GM12891 (cell line): ENCODE measurements at regions not wholly inside any gene's neighbourhood (a gene's known extent, or its start where the extent isn't known, plus 50 kb on each side); places are given as distances from the start of the nearest gene placed in this dataset.

Source experiments
- DNase-seq: peaks from one replicate; pipeline ENCODE4 v3.0.0; 2011; ENCODE audit warnings: low spot score; ENCODE audit not compliant: insufficient read length
- FAIRE-seq: peaks from 2 replicates; lab custom pipeline; 2011; peaks lifted over from hg19 to GRCh38; lab: Jason Lieb, UNC
- PAX5 ChIP-seq: IDR thresholded peaks from 2 replicates; pipeline ENCODE4 v1.6.1; 2011; ENCODE audit warnings: low read length, moderate library complexity, mild to moderate bottlenecking; ENCODE audit not compliant: insufficient read depth, severe bottlenecking
- POLR2A ChIP-seq: IDR thresholded peaks from 2 replicates; pipeline ENCODE4 v1.6.1; 2011; ENCODE audit warnings: low read depth, low read length, control low read depth
- POLR2AphosphoS5 ChIP-seq: IDR thresholded peaks from 2 replicates; pipeline ENCODE4 v1.6.1; 2011; ENCODE audit warnings: low read depth, low read length, control low read depth
- POU2F2 ChIP-seq: IDR thresholded peaks from 2 replicates; pipeline ENCODE4 v1.6.1; 2011; ENCODE audit warnings: low read depth, mild to moderate bottlenecking, control low read depth, low read length, moderate library complexity
- SPI1 ChIP-seq: IDR thresholded peaks from 2 replicates; pipeline ENCODE4 v1.6.1; 2011; ENCODE audit warnings: low read depth, low read length, control low read depth
- TAF1 ChIP-seq: IDR thresholded peaks from 2 replicates; pipeline ENCODE4 v1.6.1; 2011; ENCODE audit warnings: low read depth, low read length, control low read depth

DNA sequence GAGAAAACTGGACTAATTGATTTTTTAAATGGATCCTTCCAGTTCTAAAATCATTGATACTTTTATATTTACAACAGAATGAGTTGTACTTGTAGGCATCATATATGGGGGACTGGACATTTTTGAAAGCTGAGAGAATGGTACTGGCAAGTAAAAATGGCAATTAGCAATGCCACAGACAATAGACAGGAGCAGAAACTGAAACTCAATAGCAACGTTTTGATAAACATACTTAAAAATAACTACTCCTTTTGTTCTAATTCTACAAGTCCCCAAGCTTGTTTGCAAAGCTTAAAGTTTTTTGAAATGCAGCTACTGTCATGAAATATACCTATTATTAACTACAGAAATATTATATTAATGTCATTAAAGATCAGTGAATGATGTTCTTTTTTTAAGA, 52.8 kb upstream of the FBXL7 start:
- FAIRE-seq, result no peak
- DNase-seq, result no peak
- TF ChIP-seq POLR2AphosphoS5 (no peak), TAF1 (no peak), SPI1 (no peak), POLR2A (no peak), PAX5 (no peak), POU2F2 (no peak)

DNA sequence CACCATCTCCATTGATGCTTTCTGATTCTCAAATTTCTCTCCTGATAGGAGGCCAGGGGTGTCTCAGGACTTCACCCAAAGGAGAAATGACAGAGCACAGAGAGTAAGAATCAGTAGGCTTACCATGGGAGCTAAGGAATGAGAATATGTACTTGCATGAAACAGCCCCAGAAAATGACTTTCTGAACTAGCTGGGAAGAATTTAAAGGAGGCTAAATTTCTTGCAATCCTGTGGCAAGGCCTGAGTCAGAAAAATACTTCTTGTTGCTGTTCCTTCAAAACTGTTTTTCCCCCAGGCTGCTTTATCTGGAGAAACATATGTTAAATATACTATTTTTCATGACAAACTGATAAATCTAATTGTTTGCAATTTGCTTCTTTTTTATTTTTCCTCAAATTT, 53.4 kb upstream of the FBXL7 start:
- FAIRE-seq (no peak), DNase-seq (no peak)
- TF ChIP-seq SPI1 (no peak), POLR2A (no peak), POU2F2 (no peak), TAF1 (no peak), POLR2AphosphoS5 (no peak), PAX5 (no peak)

DNA sequence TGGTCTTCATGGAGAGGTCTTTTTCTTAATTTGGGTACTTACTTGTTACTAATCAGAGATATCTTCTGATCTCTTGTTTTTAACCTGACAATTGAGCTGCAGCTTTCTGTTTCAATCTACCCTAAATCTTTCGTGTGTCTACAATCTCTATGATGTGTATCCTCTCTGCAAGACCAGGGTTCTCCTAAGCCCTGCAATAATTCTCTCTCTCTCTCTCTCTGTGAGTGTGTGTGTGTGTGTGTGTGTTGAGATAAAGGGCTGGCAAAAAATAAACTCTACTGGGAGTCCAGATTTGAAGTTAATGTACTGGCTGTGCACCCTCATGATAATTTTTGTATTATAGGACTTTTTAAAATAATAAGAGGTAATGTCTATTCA, 57.8 kb upstream of the FBXL7 start:
- TF ChIP-seq POLR2AphosphoS5 (no peak), POLR2A (no peak), PAX5 (no peak)
- no peak for FAIRE-seq
- DNase-seq, result no peak

DNA sequence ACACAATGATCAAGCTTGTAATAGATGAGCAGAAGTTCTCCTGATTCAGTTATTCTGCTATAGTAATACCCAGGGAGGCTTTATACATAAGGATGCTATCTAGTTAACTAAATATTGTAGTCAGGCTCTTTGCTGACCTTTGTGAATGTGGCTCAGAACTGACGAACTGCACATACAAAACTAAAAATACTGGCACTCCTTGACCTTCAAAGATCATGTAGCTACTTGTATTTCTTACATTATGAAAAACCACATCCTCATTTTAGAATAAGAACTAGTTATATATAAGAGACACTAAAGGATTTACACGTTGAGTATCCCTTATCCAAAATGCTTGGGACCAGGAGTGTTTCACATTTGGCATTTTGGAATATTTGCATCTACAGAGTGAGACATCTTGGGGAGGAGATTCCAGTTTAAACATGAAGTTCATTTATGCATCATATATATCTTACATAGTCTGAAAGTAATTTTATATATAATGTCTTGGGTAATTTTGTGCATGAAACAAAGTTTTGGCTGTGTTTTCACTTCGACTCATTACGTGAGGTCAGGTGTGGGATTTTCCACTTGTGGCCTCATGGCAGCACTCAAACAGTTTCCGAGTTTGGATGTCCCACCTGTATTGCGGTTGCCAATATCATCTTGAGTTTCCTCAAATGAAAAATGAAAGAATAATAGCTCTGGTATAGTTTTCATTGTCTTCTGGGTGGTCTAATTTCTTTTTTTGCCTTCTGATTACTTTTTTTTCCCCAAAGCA, 58.4 kb upstream of the FBXL7 start:
- no peak for FAIRE-seq
- no peak for DNase-seq

DNA sequence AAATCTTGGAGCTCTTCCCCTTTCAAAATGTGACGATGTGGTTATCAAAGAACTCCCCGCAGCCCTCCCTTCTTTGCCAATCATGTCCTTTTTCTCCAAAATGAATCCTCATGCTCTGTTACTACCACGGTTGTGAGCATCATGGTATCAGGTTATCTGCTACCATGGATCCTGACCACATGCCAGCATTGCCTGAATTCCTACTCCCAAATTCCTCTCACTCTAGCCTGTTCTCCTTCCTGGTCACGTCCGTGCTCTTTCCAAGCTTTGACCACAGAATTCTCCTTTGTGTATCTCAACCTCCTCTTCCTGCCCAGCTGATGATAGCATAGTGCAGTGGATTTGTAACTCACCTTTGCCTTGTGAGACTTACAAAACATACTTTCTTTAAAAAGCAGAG, 59.5 kb upstream of the FBXL7 start:
- FAIRE-seq, result no peak
- DNase-seq, result no peak
- no peak for TF ChIP-seq POLR2AphosphoS5
- no peak for TF ChIP-seq TAF1
- no peak for TF ChIP-seq POU2F2
- no peak for TF ChIP-seq SPI1
- TF ChIP-seq POLR2A, result no peak
- TF ChIP-seq PAX5, result no peak

More for the DNA sequence above, 58.4 kb upstream of the FBXL7 start:
- no peak for TF ChIP-seq POLR2AphosphoS5
- no peak for TF ChIP-seq SPI1
- TF ChIP-seq POU2F2, result no peak
- TF ChIP-seq TAF1, result no peak
- no peak for TF ChIP-seq POLR2A
- no peak for TF ChIP-seq PAX5

DNA sequence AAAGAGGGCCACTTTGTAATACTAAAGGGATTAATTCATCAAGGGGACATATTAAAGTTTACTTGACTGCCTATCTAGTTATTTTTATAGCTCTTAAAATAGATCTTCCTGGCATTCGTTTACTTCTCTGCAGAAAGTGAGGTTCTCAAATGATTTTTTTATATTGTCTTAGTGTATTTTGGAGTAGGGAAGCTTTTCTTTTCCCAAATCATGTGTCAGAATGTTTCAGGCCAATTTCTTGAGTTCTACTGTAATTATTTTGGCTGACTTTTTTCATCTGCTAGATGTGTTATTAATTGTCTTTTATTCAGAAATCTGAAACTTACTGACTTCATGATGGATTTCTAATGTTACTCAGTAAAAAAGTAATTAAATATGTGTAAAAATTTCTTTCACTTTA, 60.2 kb upstream of the FBXL7 start:
- no peak for TF ChIP-seq POLR2AphosphoS5
- no peak for TF ChIP-seq POLR2A
- TF ChIP-seq SPI1, result no peak
- no peak for TF ChIP-seq PAX5
- no peak for TF ChIP-seq POU2F2
- no peak for TF ChIP-seq TAF1
- no peak for FAIRE-seq
- no peak for DNase-seq

DNA sequence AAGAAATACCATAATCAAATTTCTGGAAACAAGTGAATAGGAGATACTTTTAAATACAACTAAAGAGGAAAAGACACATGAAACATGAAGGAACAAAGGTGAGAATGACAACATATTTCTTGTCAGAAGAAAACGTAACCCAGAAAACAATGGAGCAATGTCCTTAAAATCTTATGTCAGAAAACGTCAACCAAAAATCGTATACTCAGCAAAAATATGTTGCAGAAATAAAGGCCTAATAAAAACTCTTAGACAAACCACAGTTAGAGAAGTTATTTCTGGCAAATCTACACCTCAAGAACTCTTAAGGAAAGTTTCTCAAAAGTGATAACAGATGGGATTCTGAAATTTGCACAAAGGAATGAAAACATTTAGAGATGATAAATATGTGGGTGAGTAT, 66.3 kb upstream of the FBXL7 start:
- DNase-seq, result no peak
- FAIRE-seq, result no peak
- TF ChIP-seq PAX5 (no peak), SPI1 (no peak)

DNA sequence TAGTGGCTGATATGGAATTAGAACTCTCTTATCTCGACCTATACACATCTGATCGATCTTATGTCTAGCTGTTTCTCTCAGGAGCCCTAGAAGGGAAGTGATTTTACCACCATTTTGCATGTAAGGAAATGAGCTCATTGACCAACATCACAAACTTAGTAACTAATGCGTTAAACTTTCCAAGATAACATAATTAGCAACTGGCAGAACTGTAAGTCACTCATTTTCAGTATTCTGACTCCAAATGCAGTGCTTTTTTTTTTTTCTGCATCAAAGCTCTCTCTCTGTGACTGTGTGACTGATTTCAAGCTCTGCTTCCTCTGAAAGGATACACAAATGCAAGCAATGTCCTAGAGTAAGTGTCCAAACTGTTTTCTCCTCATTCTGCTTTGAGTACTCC, 68.1 kb upstream of the FBXL7 start:
- no peak for DNase-seq
- no peak for TF ChIP-seq SPI1
- no peak for TF ChIP-seq POU2F2
- no peak for TF ChIP-seq POLR2A
- no peak for FAIRE-seq

DNA sequence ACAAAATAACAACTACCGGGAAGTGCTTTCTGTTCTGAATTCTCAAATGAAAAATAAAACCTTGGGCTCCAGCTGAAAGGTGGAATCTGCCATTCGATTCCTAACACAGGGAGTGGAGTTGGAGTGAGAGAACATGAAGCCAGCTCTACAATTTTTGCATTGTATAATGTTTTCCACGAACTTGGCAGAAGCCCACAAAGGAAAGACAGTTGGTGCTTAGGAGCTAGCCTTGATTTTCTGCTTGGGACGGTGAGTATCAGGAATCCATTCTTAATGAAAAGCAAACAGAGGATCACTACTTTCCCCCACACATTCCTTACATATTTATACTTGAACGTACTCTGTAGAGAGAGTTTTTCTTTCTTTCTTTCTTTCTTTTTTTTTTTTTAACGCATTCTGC, 74.2 kb upstream of the FBXL7 start:
- FAIRE-seq (no peak), DNase-seq (no peak)
- TF ChIP-seq TAF1, result no peak
- no peak for TF ChIP-seq PAX5
- no peak for TF ChIP-seq SPI1

DNA sequence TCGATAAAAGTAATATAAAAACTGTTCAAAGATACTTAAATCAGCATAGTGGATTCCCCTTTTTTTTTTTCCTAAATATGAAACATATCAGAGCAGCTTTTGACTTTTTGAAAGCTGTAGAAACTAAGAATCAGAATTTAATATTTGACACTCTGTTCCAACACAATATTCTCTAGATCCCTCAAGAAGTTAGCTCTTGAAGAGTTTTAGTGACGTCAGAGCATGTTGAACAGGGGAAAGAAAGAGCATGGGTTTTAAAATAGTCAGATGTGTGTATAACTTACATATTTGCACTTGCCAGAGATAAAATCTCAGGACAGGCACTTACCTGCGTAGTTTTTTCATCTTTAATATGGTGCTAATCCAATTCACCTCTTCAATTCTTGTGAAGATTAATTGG, 75.2 kb upstream of the FBXL7 start:
- FAIRE-seq (no peak), DNase-seq (no peak)
- TF ChIP-seq PAX5, result no peak
- no peak for TF ChIP-seq TAF1
